NCI-H146 treated with DMSO at 0.1 percent for 48 hours (cell line): ENCODE measurements at regions not wholly inside any gene's neighbourhood (a gene's known extent, or its start where the extent isn't known, plus 50 kb on each side); places are given as distances from the start of the nearest gene placed in this dataset.

Source experiments
- DNase-seq: peaks from one replicate; lab custom pipeline; 2025; ENCODE audit not compliant: unreplicated experiment; lab: John Stamatoyannopoulos, UW

DNA sequence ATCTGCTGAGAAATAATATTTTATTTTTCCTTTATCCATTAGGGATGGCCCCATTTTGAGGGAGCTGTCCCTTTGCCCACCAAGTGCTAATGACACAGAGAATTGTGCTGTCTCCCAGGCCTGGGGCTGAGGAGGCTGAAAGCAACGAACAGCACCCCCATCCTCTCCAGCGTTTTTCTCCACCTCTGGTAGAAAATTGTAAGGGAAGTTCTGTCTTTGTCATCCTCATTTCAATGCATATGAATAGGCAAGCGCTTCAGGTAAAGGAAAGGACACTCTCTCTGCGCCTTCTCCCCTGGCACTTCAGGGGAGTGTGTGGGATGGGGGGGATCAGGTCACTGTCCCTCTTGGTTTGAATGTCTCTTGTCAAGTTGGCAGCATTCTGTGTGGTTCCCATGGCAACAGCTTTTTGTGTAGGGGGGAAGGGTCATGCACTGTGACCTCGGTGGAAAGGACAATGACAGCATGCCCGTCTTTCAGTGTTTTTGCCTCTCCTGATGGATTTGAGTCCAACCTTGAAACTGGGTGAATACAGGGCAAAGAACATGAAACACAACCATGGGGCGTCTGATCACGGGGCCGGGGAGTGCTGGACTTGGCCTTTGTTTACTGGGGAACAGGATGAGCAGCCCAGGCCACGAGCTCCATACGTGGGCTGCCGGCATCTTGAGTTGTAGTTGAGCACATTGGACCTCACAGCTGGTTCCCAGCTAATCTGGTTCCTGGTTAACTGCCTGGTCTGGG, 230.2 kb downstream of the VRK1 start:
- DNase-seq: no peak

- no peak for DNase-seq
Measured at GRCh38 chr14:97028382-97028781, 231.2 kb downstream of the VRK1 start.

DNA sequence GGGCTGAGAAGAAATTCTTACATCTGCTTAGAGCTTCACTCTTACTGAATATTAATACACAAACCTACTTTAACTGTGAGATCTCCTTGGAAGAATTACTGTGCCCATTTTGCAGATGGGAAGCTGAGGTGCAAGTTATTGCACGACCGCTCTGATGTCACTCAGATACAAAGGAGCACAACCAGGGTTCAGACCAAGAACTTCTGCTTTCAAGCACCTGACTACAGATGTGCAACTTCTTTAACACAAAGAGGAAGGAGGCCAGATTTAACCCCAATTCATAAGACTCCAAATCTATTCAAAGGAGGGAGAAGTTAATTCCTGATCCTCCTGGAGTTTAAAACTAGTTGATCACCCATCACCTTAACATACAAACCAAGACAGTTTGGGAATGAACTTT, 232.6 kb downstream of the VRK1 start:
- no peak for DNase-seq

- DNase-seq: no peak
Measured at GRCh38 chr14:97031530-97031929, 234.3 kb downstream of the VRK1 start.

DNA sequence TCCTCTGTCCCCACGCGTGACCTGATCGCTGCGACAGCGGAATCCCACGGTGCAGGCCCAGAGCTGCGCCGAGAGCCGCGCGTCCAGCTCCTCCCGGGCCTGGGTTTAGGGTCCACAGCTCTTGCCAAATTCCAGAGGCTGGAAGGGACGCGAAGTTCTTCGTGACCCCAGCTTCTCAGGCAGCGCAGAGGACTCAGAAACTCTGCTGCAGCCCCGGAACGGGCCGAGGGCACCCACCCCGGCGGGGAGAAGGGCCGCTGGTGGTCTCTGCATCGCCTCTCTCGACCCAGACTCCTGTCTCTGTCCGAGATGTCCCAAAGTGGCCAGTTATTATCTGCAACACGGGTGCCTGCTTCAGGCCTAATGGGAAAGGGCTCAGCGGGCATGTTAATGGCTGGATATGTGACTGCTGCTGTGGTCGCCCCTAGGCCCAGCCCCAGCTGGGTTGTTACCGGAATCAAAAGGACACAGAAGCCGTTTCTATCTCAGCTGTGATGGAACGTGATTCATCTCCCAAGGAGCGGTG, 236.4 kb downstream of the VRK1 start:
- DNase-seq: no peak

GRCh38 chr14:97036086-97036852, 239.1 kb downstream of the VRK1 start:
- DNase-seq: no peak

DNA sequence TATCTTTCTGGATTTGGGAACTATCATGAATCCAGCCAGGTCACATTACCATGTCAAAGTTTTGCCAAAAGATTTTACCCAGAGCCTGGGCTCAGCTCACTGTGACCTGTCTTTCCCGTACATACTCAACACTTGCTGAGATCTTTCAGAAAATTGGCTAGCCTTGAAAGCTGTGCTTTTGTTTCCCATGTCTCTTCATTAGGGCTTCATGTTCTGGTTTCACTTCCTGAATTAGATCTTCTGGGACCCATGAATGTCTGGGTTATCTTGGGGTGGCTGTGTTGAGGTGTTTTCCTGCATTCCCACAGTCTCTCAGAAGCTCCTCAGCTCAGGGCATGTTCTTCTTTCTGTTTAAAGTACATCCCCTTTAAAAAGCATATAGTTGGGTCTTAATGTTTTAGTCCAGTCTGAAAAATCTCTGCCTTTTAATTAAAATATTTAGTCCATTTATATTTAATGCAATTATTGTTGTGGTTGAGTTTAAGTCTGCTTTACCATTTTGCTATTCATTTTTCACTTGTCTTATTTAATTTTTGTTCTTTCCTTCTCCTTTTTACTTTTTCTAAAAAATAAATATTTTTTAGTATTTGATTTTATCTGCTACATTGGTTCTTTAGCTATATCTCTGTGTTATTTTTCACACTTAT, 242.7 kb downstream of the VRK1 start:
- no peak for DNase-seq

GRCh38 chr14:97046967-97047366, 249.8 kb downstream of the VRK1 start:
- DNase-seq: no peak

DNA sequence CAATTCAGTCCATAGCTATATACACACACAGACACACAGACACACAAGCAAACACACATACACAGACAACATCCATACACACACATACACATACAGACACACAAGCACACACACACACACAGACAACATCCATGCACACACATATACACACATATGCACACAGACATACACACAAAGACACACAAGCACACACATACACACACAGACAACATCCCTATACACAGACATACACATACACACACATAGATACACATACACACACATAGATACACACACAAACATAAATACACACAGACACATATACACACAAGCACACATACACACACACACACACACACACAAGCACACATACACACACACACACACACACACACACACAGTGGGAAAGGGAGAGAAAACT, 254.8 kb downstream of the VRK1 start:
- no peak for DNase-seq

DNA sequence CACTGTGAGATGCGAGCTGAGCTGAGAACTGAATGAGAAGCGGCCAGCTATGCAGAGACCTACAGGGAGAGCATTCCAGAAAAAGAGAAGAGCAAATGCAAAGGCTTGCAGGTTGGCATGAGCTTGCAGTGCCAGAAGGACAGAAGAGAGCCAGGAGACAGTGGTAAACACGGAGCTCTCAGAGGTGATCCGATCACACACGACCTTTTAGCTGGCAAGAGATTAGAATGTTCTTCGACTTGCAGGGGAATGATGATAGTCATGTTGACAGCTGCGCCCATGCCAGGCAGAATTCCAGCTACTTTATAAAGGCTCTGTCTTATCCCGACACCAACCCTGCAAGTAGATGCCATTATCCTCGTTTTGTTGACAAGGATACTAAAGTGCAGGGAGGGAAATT, 256.8 kb downstream of the VRK1 start:
- DNase-seq: no peak

DNA sequence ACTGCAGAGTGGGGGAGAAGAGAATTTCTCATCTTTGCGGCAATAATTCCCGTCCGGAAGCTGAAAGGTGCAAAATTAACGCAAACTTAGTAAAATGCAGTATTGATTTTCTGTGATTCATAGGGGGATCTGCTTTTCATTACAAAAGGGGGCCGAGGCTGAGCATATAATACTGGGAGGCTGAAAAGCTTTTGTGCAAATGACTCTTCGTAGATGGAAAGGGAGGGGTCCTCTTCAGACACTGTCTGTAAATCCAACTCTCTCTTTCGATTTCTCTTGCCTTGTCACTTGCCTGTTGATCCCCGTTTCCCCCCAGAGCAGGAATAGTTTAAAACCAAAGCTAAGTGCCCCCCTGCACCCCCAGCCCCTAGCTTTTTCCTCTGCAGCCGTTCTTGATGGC, 258.2 kb downstream of the VRK1 start:
- no peak for DNase-seq

GRCh38 chr14:97056086-97056485, 258.9 kb downstream of the VRK1 start:
- DNase-seq: no peak

DNA sequence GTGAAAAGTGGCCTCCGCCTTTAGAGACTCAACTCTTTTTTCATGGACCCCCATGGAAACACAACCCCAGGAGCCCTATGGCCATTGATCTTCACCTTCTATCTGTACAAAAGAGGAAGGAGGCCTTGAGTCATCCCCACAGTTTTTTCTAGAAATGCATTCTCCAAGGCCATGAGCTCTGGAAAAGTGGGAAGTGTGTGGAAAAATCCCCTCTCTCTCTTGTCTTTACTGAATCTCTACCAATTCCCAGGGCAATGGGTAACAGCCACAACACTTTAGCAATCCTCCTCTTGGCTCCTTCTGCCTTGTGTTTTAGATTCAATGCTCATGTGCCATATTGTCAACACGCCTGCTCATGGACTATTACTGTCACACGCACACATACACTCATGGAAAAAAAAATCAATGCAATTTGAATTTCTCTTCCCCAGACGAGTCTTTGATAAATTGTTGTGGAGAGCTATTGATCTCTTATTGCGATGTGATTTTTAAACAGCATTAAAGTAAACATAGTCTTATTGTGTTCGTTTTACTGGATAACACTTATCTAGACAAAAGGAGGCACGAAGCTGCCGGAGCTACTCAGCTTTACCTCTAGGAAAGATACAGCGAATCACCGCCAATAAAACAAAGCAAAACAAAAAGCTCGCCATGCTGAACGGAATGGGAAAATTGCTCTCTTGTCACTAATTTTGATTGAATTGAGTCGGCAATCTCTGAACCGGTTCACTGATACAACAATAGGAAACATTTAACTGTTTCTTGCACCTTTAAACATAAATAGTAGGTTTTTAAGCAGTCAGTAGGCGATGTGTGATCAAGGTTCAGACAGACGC, 260.3 kb downstream of the VRK1 start:
- DNase-seq: no peak

GRCh38 chr14:97058074-97058467, 260.9 kb downstream of the VRK1 start:
- no peak for DNase-seq

DNA sequence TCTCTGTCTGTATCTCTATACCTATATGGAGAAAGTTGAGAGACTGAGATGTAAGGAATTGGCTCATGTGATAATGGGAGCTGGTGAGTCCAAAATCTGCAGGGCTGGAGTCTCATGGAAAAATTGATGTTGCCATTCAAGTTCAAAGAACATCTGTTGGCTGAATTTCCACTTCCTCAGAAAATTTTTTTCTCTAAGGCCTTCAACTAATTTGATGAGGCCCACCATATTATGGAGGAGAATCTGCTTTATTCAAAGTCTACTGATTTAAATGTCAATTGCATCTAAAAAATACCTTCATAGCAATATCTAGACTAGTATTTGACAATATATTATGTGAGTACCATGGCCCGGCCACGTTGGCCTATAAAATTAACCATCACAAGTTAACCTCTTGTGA, 261.4 kb downstream of the VRK1 start:
- DNase-seq: no peak

GRCh38 chr14:97061198-97061597, 264.0 kb downstream of the VRK1 start:
- no peak for DNase-seq

DNA sequence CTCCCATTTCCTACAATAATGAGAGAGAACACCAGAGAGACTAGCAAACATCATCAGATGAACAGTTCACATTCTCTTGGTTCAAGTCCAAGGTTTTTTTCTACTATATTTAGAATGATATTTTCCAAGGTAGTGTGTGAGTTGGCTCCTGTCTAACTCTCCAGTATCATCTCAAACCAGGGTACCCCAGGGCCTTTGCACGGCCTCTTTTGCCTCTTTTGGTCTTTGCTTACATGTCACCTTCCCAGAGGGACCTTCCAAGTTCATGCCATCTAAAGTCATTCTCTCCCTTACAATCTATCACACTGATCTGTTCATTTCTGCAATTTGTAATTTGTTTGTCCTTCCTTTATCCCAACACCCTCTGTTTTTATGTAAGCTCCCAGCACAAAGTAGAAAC, 264.5 kb downstream of the VRK1 start:
- DNase-seq: no peak

GRCh38 chr14:97065305-97066067, 268.3 kb downstream of the VRK1 start:
- DNase-seq: no peak

DNA sequence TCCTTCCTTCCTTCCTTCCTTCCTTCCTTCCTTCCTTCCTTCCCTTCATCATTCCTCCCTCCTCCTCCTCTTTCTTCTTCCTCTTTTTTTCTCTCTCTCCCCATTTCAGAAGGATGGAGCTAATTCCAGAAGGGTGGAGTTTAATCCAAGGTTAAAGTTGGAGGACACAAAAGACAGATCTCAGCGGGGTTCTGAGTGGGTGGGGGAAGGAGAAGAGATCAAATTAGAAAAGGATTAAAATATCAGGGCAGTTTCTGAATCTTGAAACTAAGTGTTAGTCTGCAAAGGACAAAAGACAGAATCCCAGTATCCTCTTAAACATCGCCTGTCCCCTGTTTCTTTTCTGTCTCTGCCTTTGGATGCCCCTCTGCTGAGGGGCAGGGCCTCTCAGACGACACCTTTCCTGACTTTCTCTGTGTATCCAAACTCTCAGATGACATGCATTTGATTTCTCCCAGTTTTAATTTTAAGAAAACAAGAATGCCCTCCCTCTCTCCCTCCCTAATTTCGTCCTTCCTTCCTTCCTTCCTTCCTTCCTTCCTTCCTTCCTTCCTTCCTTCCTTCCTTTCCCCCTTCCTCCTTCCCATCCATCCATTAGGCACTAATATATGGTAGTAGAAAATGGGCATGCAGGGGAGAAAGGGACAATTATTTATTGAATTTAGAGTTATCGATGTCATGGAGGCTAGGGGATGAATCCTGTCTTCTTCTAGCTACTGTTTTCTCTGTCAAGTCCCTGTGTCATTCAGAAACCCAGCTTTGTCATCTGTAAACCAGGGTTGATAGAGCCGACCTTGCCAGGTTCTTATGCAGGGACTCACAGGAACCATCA, 269.1 kb downstream of the VRK1 start:
- no peak for DNase-seq
